Stimulated activated CD4-positive, alpha-beta T cell treated with anti-CD3 and anti-CD28 coated beads, Interleukin-12 subunit alpha, Interleukin-12 subunit beta, amount 100 ng/mL, for 48 hours (primary cell): ENCODE measurements at regions not wholly inside any gene's neighbourhood (a gene's known extent, or its start where the extent isn't known, plus 50 kb on each side); places are given as distances from the start of the nearest gene placed in this dataset.

Source experiments
- DNase-seq, 3 donors: peaks; one replicate each; pipeline ENCODE4 v3.0.0-alpha.2; 2020; ENCODE audit warnings: low read depth in 2 of 3, low spot score in 1 of 3

- no peak for DNase-seq
These were observed 95.5 kb upstream of the COL8A1 start for GRCh38 chr3:99542767-99543518.

GRCh38 chr3:99541181-99541580 lies 97.2 kb upstream of the COL8A1 start:
- no peak for DNase-seq

GRCh38 chr3:99537416-99537815 lies 101.0 kb upstream of the COL8A1 start:
- DNase-seq, result no peak

- no peak for DNase-seq
These were observed 101.7 kb upstream of the COL8A1 start for GRCh38 chr3:99536555-99537314.

- no peak for DNase-seq
These were observed 103.3 kb upstream of the COL8A1 start for GRCh38 chr3:99534951-99535704.

GRCh38 chr3:99532246-99532645 lies 106.1 kb upstream of the COL8A1 start:
- peak in 1 of 3 donors; percentile 6 for DNase-seq

GRCh38 chr3:99529265-99529664 lies 109.1 kb upstream of the COL8A1 start:
- DNase-seq, result no peak

- no peak for DNase-seq
These were observed 111.5 kb upstream of the COL8A1 start for GRCh38 chr3:99526921-99527320.

- DNase-seq, result no peak
These were observed 113.8 kb upstream of the COL8A1 start for GRCh38 chr3:99524559-99524958.

- no peak for DNase-seq
These were observed 114.8 kb upstream of the COL8A1 start for GRCh38 chr3:99523431-99524127.

- DNase-seq, result no peak
These were observed 116.2 kb upstream of the COL8A1 start for GRCh38 chr3:99522147-99522546.

GRCh38 chr3:99521551-99521950 lies 116.8 kb upstream of the COL8A1 start:
- DNase-seq, result no peak

GRCh38 chr3:99520513-99520912 lies 117.9 kb upstream of the COL8A1 start:
- no peak for DNase-seq

- no peak for DNase-seq
These were observed 121.5 kb upstream of the COL8A1 start for GRCh38 chr3:99516936-99517335.

- no peak for DNase-seq
These were observed 122.5 kb upstream of the COL8A1 start for GRCh38 chr3:99515891-99516290.

GRCh38 chr3:99509224-99509623 lies 129.2 kb upstream of the COL8A1 start:
- no peak for DNase-seq

- no peak for DNase-seq
These were observed 130.2 kb upstream of the COL8A1 start for GRCh38 chr3:99508191-99508590.

GRCh38 chr3:99505646-99506269 lies 132.6 kb upstream of the COL8A1 start:
- DNase-seq, result peak in 2 of 3 donors; percentile 1 to 16

GRCh38 chr3:99505200-99505599 lies 133.2 kb upstream of the COL8A1 start:
- DNase-seq, result no peak

GRCh38 chr3:99504258-99504657 lies 134.1 kb upstream of the COL8A1 start:
- DNase-seq, result no peak

GRCh38 chr3:99503350-99503749 lies 135.0 kb upstream of the COL8A1 start:
- DNase-seq, result no peak
